ENCODE measurements at regions not wholly inside any gene's neighbourhood (a gene's known extent, or its start where the extent isn't known, plus 50 kb on each side); places are given as distances from the start of the nearest gene placed in this dataset.

DNA sequence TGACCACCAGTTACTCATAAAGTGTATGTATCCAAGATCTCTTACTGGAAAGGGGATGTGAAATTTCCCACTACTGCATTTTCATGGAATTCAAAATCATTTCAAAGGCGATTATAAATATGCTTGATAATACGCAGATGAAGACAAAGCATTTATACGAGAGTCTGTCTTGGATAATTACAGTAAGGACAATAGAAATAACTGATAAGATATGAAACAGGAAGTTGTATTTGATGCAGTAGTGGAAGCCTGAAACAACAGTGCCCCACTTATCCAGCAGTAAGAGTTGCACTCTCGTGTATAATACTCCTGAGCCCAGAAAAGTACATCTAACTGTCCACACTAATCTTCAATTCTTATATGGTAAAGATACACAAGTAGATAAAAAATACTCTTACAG lies 188.7 kb upstream of the POU5F2 start:
- H3K9me3 ChIP-seq (replicated peaks in 1 of 3): no peaks in the 10 kb centered on the region
- H3K36me3 ChIP-seq (replicated peaks in 1 of 2): no peaks in the 10 kb centered on the region
- no peak for DNase-seq
- H3K27me3 ChIP-seq: no peaks in the 10 kb centered on the region
- no peaks in the 10 kb centered on the region for H3K4me1 ChIP-seq (replicated peaks in 1 of 2)
- H3K4me3 ChIP-seq: no peak overlapping the region
- no peak overlapping the region for H3K27ac ChIP-seq
- no peak for TF ChIP-seq POLR2A (IDR thresholded peaks at IDR 0.05)
- TF ChIP-seq, protein P1, sequence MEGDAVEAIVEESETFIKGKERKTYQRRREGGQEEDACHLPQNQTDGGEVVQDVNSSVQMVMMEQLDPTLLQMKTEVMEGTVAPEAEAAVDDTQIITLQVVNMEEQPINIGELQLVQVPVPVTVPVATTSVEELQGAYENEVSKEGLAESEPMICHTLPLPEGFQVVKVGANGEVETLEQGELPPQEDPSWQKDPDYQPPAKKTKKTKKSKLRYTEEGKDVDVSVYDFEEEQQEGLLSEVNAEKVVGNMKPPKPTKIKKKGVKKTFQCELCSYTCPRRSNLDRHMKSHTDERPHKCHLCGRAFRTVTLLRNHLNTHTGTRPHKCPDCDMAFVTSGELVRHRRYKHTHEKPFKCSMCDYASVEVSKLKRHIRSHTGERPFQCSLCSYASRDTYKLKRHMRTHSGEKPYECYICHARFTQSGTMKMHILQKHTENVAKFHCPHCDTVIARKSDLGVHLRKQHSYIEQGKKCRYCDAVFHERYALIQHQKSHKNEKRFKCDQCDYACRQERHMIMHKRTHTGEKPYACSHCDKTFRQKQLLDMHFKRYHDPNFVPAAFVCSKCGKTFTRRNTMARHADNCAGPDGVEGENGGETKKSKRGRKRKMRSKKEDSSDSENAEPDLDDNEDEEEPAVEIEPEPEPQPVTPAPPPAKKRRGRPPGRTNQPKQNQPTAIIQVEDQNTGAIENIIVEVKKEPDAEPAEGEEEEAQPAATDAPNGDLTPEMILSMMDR (IDR thresholded peaks at IDR 0.05): no peak
- intact Hi-C loops (cut with DNase I): no loop called here
- 71 to 77% (median 74%) methylated on average over 4 of the region's 4 CpGs for WGBS, 4 donors

DNA sequence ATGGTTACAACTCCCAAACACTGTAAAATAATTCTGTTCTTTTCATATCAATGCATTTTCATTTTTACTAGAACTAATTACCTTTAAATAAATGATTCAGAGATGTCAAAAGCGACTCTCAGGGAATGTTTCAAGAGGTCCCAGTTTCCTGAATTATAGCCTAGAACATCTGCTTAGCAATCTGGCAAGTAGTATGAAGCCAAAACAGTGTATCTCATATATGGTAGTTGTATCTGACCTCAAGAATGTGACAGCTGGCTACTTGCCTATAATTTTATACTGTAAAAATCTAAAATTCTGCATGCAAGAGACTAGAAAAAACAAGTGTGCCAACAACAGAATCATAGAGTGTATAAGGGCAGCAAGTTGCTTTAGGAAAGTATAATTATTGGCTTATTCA lies 187.7 kb upstream of the POU5F2 start:
- 77 to 88% (median 85%) methylated on average over 1 of the region's 1 CpG for WGBS, 4 donors

DNA sequence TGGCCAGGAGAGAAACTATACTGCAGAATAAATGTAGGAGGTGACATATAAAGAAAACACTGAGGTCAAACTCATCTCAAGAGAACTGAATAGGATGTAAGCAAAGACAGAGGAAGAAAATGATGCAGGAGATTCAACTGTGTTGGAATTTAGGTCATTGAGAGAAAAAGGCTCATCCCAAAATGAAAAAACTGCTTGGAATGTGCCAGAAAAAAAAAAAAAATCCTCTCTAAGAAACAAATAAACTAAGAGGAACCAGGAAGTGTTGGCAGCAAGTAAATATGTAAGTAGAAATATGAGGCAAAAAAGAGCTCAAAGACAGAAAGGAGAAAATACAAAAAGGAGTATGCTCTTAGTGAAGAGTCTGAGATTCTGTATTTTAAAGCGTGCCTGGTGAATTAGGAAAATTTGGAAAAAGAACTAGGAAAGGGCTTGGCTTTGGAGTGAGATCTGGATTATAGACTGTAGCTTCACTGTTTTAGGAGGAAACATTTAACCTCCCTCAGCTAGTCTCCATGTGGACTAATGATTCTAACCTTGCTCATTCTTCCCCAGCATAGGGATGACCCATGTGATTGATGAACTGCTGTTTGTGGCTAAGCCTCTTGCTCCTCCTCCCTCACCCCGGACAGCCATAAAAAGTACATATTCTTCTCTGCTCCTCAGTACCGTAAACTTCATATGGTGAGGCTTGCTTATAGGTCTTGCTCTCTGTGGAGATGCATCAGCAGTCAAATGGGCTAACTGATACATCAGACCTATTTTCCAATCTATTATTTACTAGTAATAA lies 185.6 kb upstream of the POU5F2 start:
- 64 to 86% (median 79%) methylated on average over 3 of the region's 3 CpGs for WGBS, 4 donors
- TF ChIP-seq, protein P1 (IDR thresholded peaks at IDR 0.05): no peak
- TF ChIP-seq POLR2A (IDR thresholded peaks at IDR 0.05): no peak
- no peaks in the 10 kb centered on the region for H3K4me1 ChIP-seq (replicated peaks in 1 of 2)
- no peaks in the 10 kb centered on the region for H3K9me3 ChIP-seq (replicated peaks in 1 of 3)
- H3K4me3 ChIP-seq: no peak overlapping the region
- peak overlapping the region in 1 of 5 donors; percentile 1 for H3K27ac ChIP-seq
- H3K36me3 ChIP-seq (replicated peaks in 1 of 2): no peaks in the 10 kb centered on the region
- no peaks in the 10 kb centered on the region for H3K27me3 ChIP-seq
- DNase-seq: no peak
- intact Hi-C loops (cut with DNase I): no loop called here

More for the DNA sequence above, 187.7 kb upstream of the POU5F2 start:
- H3K27ac ChIP-seq: no peak overlapping the region
- TF ChIP-seq, protein P1 (IDR thresholded peaks at IDR 0.05): no peak
- TF ChIP-seq POLR2A (IDR thresholded peaks at IDR 0.05): no peak
- no peak for DNase-seq
- no peaks in the 10 kb centered on the region for H3K36me3 ChIP-seq (replicated peaks in 1 of 2)
- H3K4me1 ChIP-seq (replicated peaks in 1 of 2): no peaks in the 10 kb centered on the region
- H3K4me3 ChIP-seq: no peak overlapping the region
- no peaks in the 10 kb centered on the region for H3K9me3 ChIP-seq (replicated peaks in 1 of 3)
- no peaks in the 10 kb centered on the region for H3K27me3 ChIP-seq
- intact Hi-C loops (cut with DNase I): no loop called here

DNA sequence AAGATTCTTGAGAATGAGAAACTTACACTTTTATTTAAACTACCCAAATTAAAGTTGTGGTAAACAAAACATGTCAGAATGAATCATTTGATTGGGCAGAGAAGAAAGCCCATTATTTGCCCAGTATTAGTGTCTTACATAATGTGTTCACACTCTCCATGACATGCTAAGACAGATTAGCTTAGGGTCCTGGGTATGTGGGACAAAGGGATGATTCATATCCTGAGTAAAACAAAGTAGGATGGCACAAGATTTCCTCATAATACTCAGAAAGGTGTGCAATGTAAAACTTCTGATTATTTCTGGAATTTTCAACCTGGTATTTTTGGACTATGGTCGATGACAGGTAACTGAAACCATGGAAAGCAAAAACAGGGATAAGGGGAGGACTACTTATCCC lies 183.9 kb upstream of the POU5F2 start:
- no peak for DNase-seq
- no peaks in the 10 kb centered on the region for H3K36me3 ChIP-seq (replicated peaks in 1 of 2)
- no peaks in the 10 kb centered on the region for H3K9me3 ChIP-seq (replicated peaks in 1 of 3)
- no peaks in the 10 kb centered on the region for H3K27me3 ChIP-seq
- no peaks in the 10 kb centered on the region for H3K4me1 ChIP-seq (replicated peaks in 1 of 2)
- no peak overlapping the region for H3K4me3 ChIP-seq
- 95 to 100% (median 96%) methylated on average over 1 of the region's 1 CpG for WGBS, 4 donors
- TF ChIP-seq POLR2A (IDR thresholded peaks at IDR 0.05): no peak
- TF ChIP-seq, protein P1 (IDR thresholded peaks at IDR 0.05): no peak
- no peak overlapping the region for H3K27ac ChIP-seq
- intact Hi-C loops (cut with DNase I): no loop called here
